Stimulated activated CD8-positive, alpha-beta memory T cell treated with anti-CD3 and anti-CD28 coated beads, Interleukin-7, amount 100 ng/mL, for 48 hours (primary cell): ENCODE measurements at regions not wholly inside any gene's neighbourhood (a gene's known extent, or its start where the extent isn't known, plus 50 kb on each side); places are given as distances from the start of the nearest gene placed in this dataset.

Experiments
- DNase-seq, 2 donors: peaks; one replicate each; pipeline ENCODE4 v3.0.0-alpha.2; 2020; ENCODE audit warnings: low read depth in 1 of 2; ENCODE audit errors: extremely low read depth in 1 of 2

GRCh38 chr2:220856486-220856885 lies 715.6 kb downstream of the EPHA4 start:
- no peak for DNase-seq

- no peak for DNase-seq
Measured at GRCh38 chr2:220857368-220857767, 714.7 kb downstream of the EPHA4 start.

GRCh38 chr2:220858101-220858500 lies 714.0 kb downstream of the EPHA4 start:
- no peak for DNase-seq

- DNase-seq, result no peak
Measured at GRCh38 chr2:220871909-220872308, 700.2 kb downstream of the EPHA4 start.

GRCh38 chr2:220876080-220876824 lies 695.9 kb downstream of the EPHA4 start:
- DNase-seq, result no peak

- DNase-seq, result no peak
Measured at GRCh38 chr2:220877491-220877890, 694.6 kb downstream of the EPHA4 start.

GRCh38 chr2:220877897-220878296 lies 694.2 kb downstream of the EPHA4 start:
- no peak for DNase-seq

- no peak for DNase-seq
Measured at GRCh38 chr2:220880623-220881596, 691.2 kb downstream of the EPHA4 start.

- no peak for DNase-seq
Measured at GRCh38 chr2:220882507-220882906, 689.6 kb downstream of the EPHA4 start.

- DNase-seq, result no peak
Measured at GRCh38 chr2:220885593-220885992, 686.5 kb downstream of the EPHA4 start.

GRCh38 chr2:220887271-220887870 lies 684.7 kb downstream of the EPHA4 start:
- no peak for DNase-seq

GRCh38 chr2:220887876-220888275 lies 684.2 kb downstream of the EPHA4 start:
- DNase-seq, result no peak

- no peak for DNase-seq
Measured at GRCh38 chr2:220890931-220891330, 681.2 kb downstream of the EPHA4 start.

- DNase-seq, result no peak
Measured at GRCh38 chr2:220891405-220891804, 680.7 kb downstream of the EPHA4 start.

GRCh38 chr2:220892018-220892634 lies 680.0 kb downstream of the EPHA4 start:
- DNase-seq, result no peak

GRCh38 chr2:220893411-220893810 lies 678.7 kb downstream of the EPHA4 start:
- DNase-seq, result no peak

GRCh38 chr2:220894069-220894468 lies 678.0 kb downstream of the EPHA4 start:
- no peak for DNase-seq

- DNase-seq, result no peak
Measured at GRCh38 chr2:220899492-220899891, 672.6 kb downstream of the EPHA4 start.

- no peak for DNase-seq
Measured at GRCh38 chr2:220904015-220904414, 668.1 kb downstream of the EPHA4 start.

GRCh38 chr2:220913384-220913783 lies 658.7 kb downstream of the EPHA4 start:
- DNase-seq, result no peak

GRCh38 chr2:220915092-220915623 lies 656.9 kb downstream of the EPHA4 start:
- no peak for DNase-seq
